Hematopoietic multipotent progenitor cell (in vitro differentiated cells): ENCODE measurements at regions not wholly inside any gene's neighbourhood (a gene's known extent, or its start where the extent isn't known, plus 50 kb on each side); places are given as distances from the start of the nearest gene placed in this dataset.

ENCODE experiments used
- DNase-seq, 3 donors: peaks; one replicate each; pipeline ENCODE4 v3.0.0-alpha.2; 2011 to 2015; ENCODE audit warnings: low read depth in 2 of 3, low spot score in 2 of 3

- no peak for DNase-seq
These were observed 166.5 kb upstream of the NR3C1 start for GRCh38 chr5:143569722-143570567.

GRCh38 chr5:143569213-143569701 lies 165.8 kb upstream of the NR3C1 start:
- no peak for DNase-seq

GRCh38 chr5:143567583-143568504 lies 164.4 kb upstream of the NR3C1 start:
- DNase-seq = no peak

- DNase-seq = no peak
These were observed 162.7 kb upstream of the NR3C1 start for GRCh38 chr5:143566139-143566538.

- DNase-seq = no peak
These were observed 160.9 kb upstream of the NR3C1 start for GRCh38 chr5:143564417-143564816.

GRCh38 chr5:143562935-143563334 lies 159.4 kb upstream of the NR3C1 start:
- no peak for DNase-seq

GRCh38 chr5:143561219-143561618 lies 157.7 kb upstream of the NR3C1 start:
- no peak for DNase-seq

GRCh38 chr5:143560378-143560777 lies 156.9 kb upstream of the NR3C1 start:
- DNase-seq = no peak

- DNase-seq = no peak
These were observed 156.2 kb upstream of the NR3C1 start for GRCh38 chr5:143559586-143560109.

GRCh38 chr5:143558048-143558447 lies 154.6 kb upstream of the NR3C1 start:
- no peak for DNase-seq

GRCh38 chr5:143557061-143557818 lies 153.8 kb upstream of the NR3C1 start:
- DNase-seq = no peak

- DNase-seq = no peak
These were observed 151.5 kb upstream of the NR3C1 start for GRCh38 chr5:143554918-143555477.

- DNase-seq = no peak
These were observed 150.8 kb upstream of the NR3C1 start for GRCh38 chr5:143554187-143554717.

GRCh38 chr5:143552680-143553079 lies 149.2 kb upstream of the NR3C1 start:
- no peak for DNase-seq

GRCh38 chr5:143551820-143552251 lies 148.3 kb upstream of the NR3C1 start:
- no peak for DNase-seq

GRCh38 chr5:143550986-143551630 lies 147.6 kb upstream of the NR3C1 start:
- no peak for DNase-seq

GRCh38 chr5:143547342-143547741 lies 143.9 kb upstream of the NR3C1 start:
- DNase-seq = no peak

GRCh38 chr5:143546394-143546793 lies 142.9 kb upstream of the NR3C1 start:
- DNase-seq = no peak

- DNase-seq = no peak
These were observed 141.1 kb upstream of the NR3C1 start for GRCh38 chr5:143544606-143545005.
